CD4-positive, alpha-beta T cell (primary cell): ENCODE measurements at regions not wholly inside any gene's neighbourhood (a gene's known extent, or its start where the extent isn't known, plus 50 kb on each side); places are given as distances from the start of the nearest gene placed in this dataset.

Source experiments
- ATAC-seq: fragments of 200-7000 bp; cut with Tn5 transposase; one replicate; pipeline ENCODE4 v1.10.0; 2022; ENCODE audit warnings: mild to moderate bottlenecking; ENCODE audit not compliant: poor library complexity
- CTCF ChIA-PET: fragments of 350-600 bp; sonication (Branson Sonifier 250); formaldehyde crosslinking; loops from one replicate; lab custom pipeline; 2021; ENCODE audit warnings: antibody characterized with exemption, inconsistent platforms; lab: Charles Lee
- POLR2A ChIA-PET: fragments of 350-600 bp; sonication (Branson Sonifier 250); formaldehyde crosslinking; loops from one replicate; lab custom pipeline; 2021; ENCODE audit warnings: antibody characterized with exemption, inconsistent platforms; lab: Charles Lee
- DNase-seq, 14 experiments: peaks; one replicate each; pipeline ENCODE4 v3.0.0-alpha.2; 2013 to 2020; ENCODE audit warnings: mixed read lengths in 2 of 14
- H3K27ac ChIP-seq, 2 donors: one replicate each; pipeline versions ENCODE4 v1.5.1 to v1.7.0; 2013; ENCODE audit warnings: low read length in 2 of 2, low read depth in 1 of 2, mild to moderate bottlenecking in 1 of 2
- H3K27me3 ChIP-seq, 2 experiments: 1 replicate in 1 of 2; 2 replicates in 1 of 2; pipeline versions ENCODE4 v1.6.1 to v1.7.0; 2013; ENCODE audit warnings: low read length in 2 of 2, control low read depth in 1 of 2, mild to moderate bottlenecking in 1 of 2, moderate library complexity in 1 of 2; ENCODE audit not compliant: insufficient read depth in 2 of 2, control insufficient read depth in 1 of 2
- H3K36me3 ChIP-seq: one replicate; pipeline ENCODE4 v1.6.1; 2013; ENCODE audit warnings: low read length, control low read depth; ENCODE audit not compliant: insufficient read depth
- H3K4me1 ChIP-seq: one replicate; pipeline ENCODE4 v1.6.1; 2013; ENCODE audit warnings: low read length, control low read depth; ENCODE audit not compliant: insufficient read depth
- H3K4me3 ChIP-seq: one replicate; pipeline ENCODE4 v1.5.1; 2013; ENCODE audit warnings: mild to moderate bottlenecking, low read length, moderate library complexity
- H3K9me3 ChIP-seq, 2 experiments: 1 replicate in 1 of 2; 2 replicates in 1 of 2; pipeline versions ENCODE4 v1.6.1 to v1.7.0; 2013; ENCODE audit warnings: low read length in 2 of 2, mild to moderate bottlenecking in 2 of 2, control low read depth in 1 of 2, moderate library complexity in 1 of 2; ENCODE audit not compliant: control insufficient read depth in 1 of 2, insufficient read depth in 1 of 2
- H3K27ac Mint-ChIP-seq: one replicate; pipeline ENCODE4 v1.8.0; 2020; ENCODE audit warnings: mixed read lengths
- H3K27me3 Mint-ChIP-seq: one replicate; pipeline ENCODE4 v1.8.0; 2021; ENCODE audit warnings: mixed read lengths
- H3K36me3 Mint-ChIP-seq: one replicate; pipeline ENCODE4 v1.8.0; 2021; ENCODE audit warnings: low read depth, mixed read lengths
- H3K4me1 Mint-ChIP-seq: one replicate; pipeline ENCODE4 v1.8.0; 2021; ENCODE audit warnings: low read depth, mixed read lengths
- H3K4me3 Mint-ChIP-seq: one replicate; pipeline ENCODE4 v1.8.0; 2020; ENCODE audit warnings: mild to moderate bottlenecking, mixed read lengths
- H3K9me3 Mint-ChIP-seq: one replicate; pipeline ENCODE4 v1.8.0; 2020; ENCODE audit warnings: mixed read lengths
- CTCF ChIP-seq: fragments of 200-600 bp; IDR thresholded peaks from one replicate; pipeline ENCODE4 v1.8.0; 2022; ENCODE audit warnings: antibody characterized with exemption, mild to moderate bottlenecking
- intact Hi-C, 2 experiments: fragments of 100-400 bp; cut with DNase I in 1 of 2; cut with micrococcal nuclease in 1 of 2; formaldehyde crosslinking; loops; one replicate each; pipeline versions ENCODE4 v1.15.1 to v1.9.0; 2023 to 2025; cut with DNase I, micrococcal nuclease

- Mint-ChIP-seq H3K36me3 (no peaks in the 10 kb centered on the region), H3K9me3 (peaks cover 14% of the 10 kb centered on the region), H3K4me3 (no peak overlapping the region), H3K4me1 (no peaks in the 10 kb centered on the region), H3K27me3 (no peaks in the 10 kb centered on the region), H3K27ac (no peak overlapping the region)
- Histone ChIP-seq H3K36me3 (no peaks in the 10 kb centered on the region), H3K27me3 (no peaks in the 10 kb centered on the region), H3K27ac (no peak overlapping the region), H3K4me1 (no peaks in the 10 kb centered on the region), H3K4me3 (no peak overlapping the region), H3K9me3 (peaks cover 0 to 2% of the 10 kb centered on the region in 2 experiments)
- ChIA-PET CTCF (no interaction called here), POLR2A (no interaction called here)
- TF ChIP-seq CTCF: no peak
- no peak for ATAC-seq
- intact Hi-C loops: no loop called here
- no peak for DNase-seq
Measured at GRCh38 chr4:19961091-19961490, 290.6 kb upstream of the SLIT2 start.

- TF ChIP-seq CTCF: no peak
- intact Hi-C loops: no loop called here
- no peaks in the 10 kb centered on the region for H3K36me3 Mint-ChIP-seq
Measured at GRCh38 chr4:19958848-19959247, 292.9 kb upstream of the SLIT2 start.

GRCh38 chr4:19947349-19947748, 304.4 kb upstream of the SLIT2 start:
- ChIA-PET CTCF (no interaction called here), POLR2A (no interaction called here)
- Mint-ChIP-seq H3K27ac (no peak overlapping the region), H3K27me3 (no peaks in the 10 kb centered on the region), H3K4me1 (no peaks in the 10 kb centered on the region), H3K9me3 (peaks cover 12% of the 10 kb centered on the region), H3K36me3 (no peaks in the 10 kb centered on the region), H3K4me3 (no peak overlapping the region)
- DNase-seq (no peak), ATAC-seq (no peak)
- no peak overlapping the region for H3K27ac ChIP-seq
- TF ChIP-seq CTCF: no peak
- no peak overlapping the region for H3K4me3 ChIP-seq
- no peaks in the 10 kb centered on the region for H3K36me3 ChIP-seq
- H3K4me1 ChIP-seq: no peaks in the 10 kb centered on the region
- intact Hi-C loops: no loop called here
- H3K9me3 ChIP-seq: no peaks in the 10 kb centered on the region
- no peaks in the 10 kb centered on the region for H3K27me3 ChIP-seq

More at GRCh38 chr4:19958848-19959247, 292.9 kb upstream of the SLIT2 start:
- no peaks in the 10 kb centered on the region for H3K36me3 ChIP-seq
- H3K27ac Mint-ChIP-seq: no peak overlapping the region
- no peaks in the 10 kb centered on the region for H3K4me1 Mint-ChIP-seq
- ATAC-seq (no peak), DNase-seq (no peak)
- H3K27me3 ChIP-seq: no peaks in the 10 kb centered on the region
- H3K9me3 Mint-ChIP-seq: peaks cover 17% of the 10 kb centered on the region
- no peak overlapping the region for H3K4me3 ChIP-seq
- H3K9me3 ChIP-seq: no peaks in the 10 kb centered on the region
- ChIA-PET POLR2A (no interaction called here), CTCF (no interaction called here)
- no peak overlapping the region for H3K4me3 Mint-ChIP-seq
- H3K27ac ChIP-seq: no peak overlapping the region
- no peaks in the 10 kb centered on the region for H3K4me1 ChIP-seq
- H3K27me3 Mint-ChIP-seq: no peaks in the 10 kb centered on the region
